C4-2B (cell line): ENCODE measurements at regions not wholly inside any gene's neighbourhood (a gene's known extent, or its start where the extent isn't known, plus 50 kb on each side); places are given as distances from the start of the nearest gene placed in this dataset.

ENCODE experiments used
- CTCF ChIP-seq: fragments of 450-650 bp; conservative IDR thresholded peaks from 2 replicates; pipeline ENCODE4 v1.5.1; 2017; ENCODE audit warnings: mild to moderate bottlenecking
- ZFX ChIP-seq: fragments of 450-650 bp; IDR thresholded peaks from 2 replicates; pipeline ENCODE4 v1.6.1; 2017

- TF ChIP-seq CTCF (no peak), ZFX (no peak)
Observed at GRCh38 chr3:23129117-23129516, 74.0 kb upstream of the UBE2E2 start.
